B cell (primary cell): ENCODE measurements at regions not wholly inside any gene's neighbourhood (a gene's known extent, or its start where the extent isn't known, plus 50 kb on each side); places are given as distances from the start of the nearest gene placed in this dataset.

Experiments used
- CTCF ChIP-seq: fragments of 200-600 bp; IDR thresholded peaks from one replicate; pipeline ENCODE4 v1.8.0; 2022; ENCODE audit warnings: antibody characterized with exemption, mild to moderate bottlenecking
- EZH2 ChIP-seq: IDR thresholded peaks from 2 replicates; pipeline ENCODE4 v1.6.1; 2012; ENCODE audit warnings: borderline replicate concordance, low read depth, mild to moderate bottlenecking, moderate library complexity, low read length; ENCODE audit not compliant: insufficient read depth, poor library complexity, severe bottlenecking

GRCh38 chr6:6873778-6874177 is 234.0 kb upstream of the RREB1 start:
- TF ChIP-seq CTCF (no peak), EZH2 (no peak)
